HG03280 (cell line): ENCODE measurements at regions not wholly inside any gene's neighbourhood (a gene's known extent, or its start where the extent isn't known, plus 50 kb on each side); places are given as distances from the start of the nearest gene placed in this dataset.

Experiments
- ATAC-seq: cut with Tn5 transposase; IDR thresholded peaks from one replicate; pipeline ENCODE4 v1.9.1; 2021; ENCODE audit warnings: mild to moderate bottlenecking, moderate library complexity; ENCODE audit not compliant: unreplicated experiment

GRCh38 chr20:22909436-22909835, 125.7 kb upstream of the SSTR4 start:
- no peak for ATAC-seq

GRCh38 chr20:22910287-22910852, 124.7 kb upstream of the SSTR4 start:
- no peak for ATAC-seq

GRCh38 chr20:22914291-22914690, 120.8 kb upstream of the SSTR4 start:
- ATAC-seq = no peak

GRCh38 chr20:22915512-22915911, 119.6 kb upstream of the SSTR4 start:
- no peak for ATAC-seq

GRCh38 chr20:22916021-22916842, 118.9 kb upstream of the SSTR4 start:
- no peak for ATAC-seq

- no peak for ATAC-seq
These were observed 116.7 kb upstream of the SSTR4 start for GRCh38 chr20:22918286-22918983.

GRCh38 chr20:22920898-22921297, 114.2 kb upstream of the SSTR4 start:
- no peak for ATAC-seq

- no peak for ATAC-seq
These were observed 113.3 kb upstream of the SSTR4 start for GRCh38 chr20:22921595-22922421.

- ATAC-seq = no peak
These were observed 112.1 kb upstream of the SSTR4 start for GRCh38 chr20:22922987-22923386.

- no peak for ATAC-seq
These were observed 110.9 kb upstream of the SSTR4 start for GRCh38 chr20:22924046-22924737.

- no peak for ATAC-seq
These were observed 110.0 kb upstream of the SSTR4 start for GRCh38 chr20:22924949-22925612.

GRCh38 chr20:22925613-22925983, 109.5 kb upstream of the SSTR4 start:
- ATAC-seq = no peak

- no peak for ATAC-seq
These were observed 107.6 kb upstream of the SSTR4 start for GRCh38 chr20:22927537-22927936.

- ATAC-seq = no peak
These were observed 106.4 kb upstream of the SSTR4 start for GRCh38 chr20:22928679-22929078.

GRCh38 chr20:22929661-22930060, 105.5 kb upstream of the SSTR4 start:
- no peak for ATAC-seq

- ATAC-seq = no peak
These were observed 103.2 kb upstream of the SSTR4 start for GRCh38 chr20:22931653-22932608.

GRCh38 chr20:22939181-22939580, 95.9 kb upstream of the SSTR4 start:
- ATAC-seq = no peak

GRCh38 chr20:22940350-22940749, 94.8 kb upstream of the SSTR4 start:
- no peak for ATAC-seq

GRCh38 chr20:22941550-22941949, 93.6 kb upstream of the SSTR4 start:
- ATAC-seq = no peak
